ENCODE measurements at regions not wholly inside any gene's neighbourhood (a gene's known extent, or its start where the extent isn't known, plus 50 kb on each side); places are given as distances from the start of the nearest gene placed in this dataset.
A peak's percentile ranks its signal among the peaks of the same experiment; 100 is the strongest.

DNA sequence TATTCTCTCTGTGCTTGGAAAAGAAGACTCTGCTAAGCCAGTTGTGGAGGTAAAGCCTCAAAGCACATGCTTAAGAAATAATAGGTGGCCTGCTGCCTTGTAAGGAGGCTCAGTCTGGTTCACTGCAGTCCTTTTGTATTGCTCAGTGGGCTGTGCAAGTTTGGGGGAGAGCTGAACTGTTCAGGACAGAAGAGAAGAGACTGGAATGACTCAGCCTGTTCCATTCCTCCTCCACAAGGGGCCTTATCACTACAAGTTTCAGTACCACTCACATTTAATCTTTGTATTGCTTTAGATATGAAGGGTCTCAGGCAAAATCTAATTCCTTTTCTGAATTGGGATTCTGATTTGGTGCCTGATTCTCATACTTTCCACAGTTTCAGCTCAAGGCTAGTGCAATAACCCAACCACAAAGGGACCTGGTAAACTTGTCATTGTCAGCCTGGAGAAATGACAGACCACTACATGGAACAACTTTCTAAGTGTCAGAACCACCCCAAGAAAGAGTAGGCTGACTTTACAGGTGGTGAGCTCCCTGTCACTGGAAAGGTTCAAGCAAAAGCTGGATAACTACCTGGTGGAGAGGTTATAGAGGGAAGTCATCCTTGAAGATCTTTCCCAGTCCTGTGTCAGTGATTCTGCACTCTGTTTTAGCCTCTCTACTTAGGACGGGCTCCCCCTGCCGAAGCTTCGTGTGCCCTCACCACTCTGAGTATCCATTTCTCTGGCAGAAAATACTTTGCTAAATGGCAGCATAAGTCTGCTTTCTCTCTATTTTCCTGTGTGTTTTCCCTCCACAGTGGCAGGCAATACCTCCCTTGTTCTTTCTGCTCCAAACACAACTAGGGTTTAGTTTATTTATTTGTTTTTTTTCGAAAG, 162.9 kb upstream of the GJB5 start:
- Mint-ChIP-seq H3K9me3 (ENCODE audit: low read depth) (no peaks in the 10 kb centered on the region), H3K27me3 (peaks cover 68% of the 10 kb centered on the region), H3K4me1 (ENCODE audit: low read depth) (peaks cover 8% of the 10 kb centered on the region), H3K27ac (no peak overlapping the region), H3K4me3 (ENCODE audit: low read depth) (no peak overlapping the region), H3K36me3 (ENCODE audit: insufficient read depth) (no peaks in the 10 kb centered on the region)
- TF ChIP-seq, protein P1, sequence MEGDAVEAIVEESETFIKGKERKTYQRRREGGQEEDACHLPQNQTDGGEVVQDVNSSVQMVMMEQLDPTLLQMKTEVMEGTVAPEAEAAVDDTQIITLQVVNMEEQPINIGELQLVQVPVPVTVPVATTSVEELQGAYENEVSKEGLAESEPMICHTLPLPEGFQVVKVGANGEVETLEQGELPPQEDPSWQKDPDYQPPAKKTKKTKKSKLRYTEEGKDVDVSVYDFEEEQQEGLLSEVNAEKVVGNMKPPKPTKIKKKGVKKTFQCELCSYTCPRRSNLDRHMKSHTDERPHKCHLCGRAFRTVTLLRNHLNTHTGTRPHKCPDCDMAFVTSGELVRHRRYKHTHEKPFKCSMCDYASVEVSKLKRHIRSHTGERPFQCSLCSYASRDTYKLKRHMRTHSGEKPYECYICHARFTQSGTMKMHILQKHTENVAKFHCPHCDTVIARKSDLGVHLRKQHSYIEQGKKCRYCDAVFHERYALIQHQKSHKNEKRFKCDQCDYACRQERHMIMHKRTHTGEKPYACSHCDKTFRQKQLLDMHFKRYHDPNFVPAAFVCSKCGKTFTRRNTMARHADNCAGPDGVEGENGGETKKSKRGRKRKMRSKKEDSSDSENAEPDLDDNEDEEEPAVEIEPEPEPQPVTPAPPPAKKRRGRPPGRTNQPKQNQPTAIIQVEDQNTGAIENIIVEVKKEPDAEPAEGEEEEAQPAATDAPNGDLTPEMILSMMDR (IDR thresholded peaks at IDR 0.05; ENCODE audit: unreplicated experiment) = peak; percentile 11
- DNase-seq (ENCODE audit: low spot score, unreplicated experiment) = no peak

DNA sequence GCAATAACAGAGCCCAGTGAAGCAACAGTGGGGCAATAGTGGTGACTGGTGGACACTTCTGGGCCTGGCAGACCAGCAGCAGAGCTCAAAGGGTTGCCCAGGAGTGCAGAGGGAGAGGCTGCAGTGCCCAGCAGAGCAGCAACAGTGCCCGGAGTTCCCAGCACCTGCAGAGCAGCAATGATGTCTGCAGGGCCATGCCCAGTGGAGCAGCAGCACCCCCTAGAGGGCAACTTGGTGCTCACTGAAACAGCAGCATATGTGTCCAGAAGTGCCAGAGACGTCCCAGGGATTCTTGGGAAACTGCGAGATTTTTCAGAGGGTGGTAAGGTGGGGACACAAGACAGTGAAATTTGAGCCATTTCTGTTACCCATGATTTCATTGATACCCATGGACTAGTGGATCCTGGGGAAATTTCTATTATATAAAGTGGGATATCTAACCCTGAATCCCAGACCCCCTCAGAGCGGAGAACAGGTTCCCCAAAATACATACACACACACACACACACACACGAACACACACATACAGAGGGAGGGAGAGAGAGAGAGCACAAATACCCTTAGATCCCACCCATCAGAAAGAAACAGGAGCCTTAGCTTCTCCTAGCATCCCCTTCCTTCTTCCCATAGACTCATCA, 156.9 kb upstream of the GJB5 start:
- TF ChIP-seq, protein P1 (IDR thresholded peaks at IDR 0.05; ENCODE audit: unreplicated experiment) = peak; percentile 96
- peaks cover 8% of the 10 kb centered on the region for H3K4me1 Mint-ChIP-seq (ENCODE audit: low read depth)
- H3K4me3 Mint-ChIP-seq (ENCODE audit: low read depth) = no peak overlapping the region
- H3K27ac Mint-ChIP-seq = no peak overlapping the region
- H3K36me3 Mint-ChIP-seq (ENCODE audit: insufficient read depth) = no peaks in the 10 kb centered on the region
- DNase-seq (ENCODE audit: low spot score, unreplicated experiment) = peak; percentile 86
- no peaks in the 10 kb centered on the region for H3K9me3 Mint-ChIP-seq (ENCODE audit: low read depth)
- H3K27me3 Mint-ChIP-seq = peaks cover 69% of the 10 kb centered on the region

DNA sequence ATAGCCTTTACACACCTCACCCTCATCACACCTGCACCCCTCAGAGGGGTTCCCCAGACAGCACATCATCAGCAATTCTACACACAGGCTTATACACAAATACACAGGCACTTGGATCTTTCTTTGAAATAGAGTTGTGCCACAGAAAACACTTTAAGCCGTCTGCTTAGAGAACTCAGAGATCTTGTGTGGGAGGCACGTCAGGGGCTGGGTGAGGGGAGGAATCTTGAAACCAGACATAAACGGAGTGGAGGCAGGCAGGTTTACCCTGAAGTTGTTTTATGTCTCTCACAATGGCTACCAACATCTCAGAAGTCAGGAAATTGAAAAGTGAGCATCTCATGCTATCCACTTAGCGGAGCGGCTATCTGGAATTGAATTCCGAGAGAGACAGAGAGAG, 151.9 kb upstream of the GJB5 start:
- Mint-ChIP-seq H3K27ac (no peak overlapping the region), H3K36me3 (ENCODE audit: insufficient read depth) (no peaks in the 10 kb centered on the region), H3K4me1 (ENCODE audit: low read depth) (no peaks in the 10 kb centered on the region), H3K27me3 (peaks cover 67% of the 10 kb centered on the region), H3K9me3 (ENCODE audit: low read depth) (no peaks in the 10 kb centered on the region), H3K4me3 (ENCODE audit: low read depth) (no peak overlapping the region)
- DNase-seq (ENCODE audit: low spot score, unreplicated experiment) = no peak
- TF ChIP-seq, protein P1 (IDR thresholded peaks at IDR 0.05; ENCODE audit: unreplicated experiment) = no peak

DNA sequence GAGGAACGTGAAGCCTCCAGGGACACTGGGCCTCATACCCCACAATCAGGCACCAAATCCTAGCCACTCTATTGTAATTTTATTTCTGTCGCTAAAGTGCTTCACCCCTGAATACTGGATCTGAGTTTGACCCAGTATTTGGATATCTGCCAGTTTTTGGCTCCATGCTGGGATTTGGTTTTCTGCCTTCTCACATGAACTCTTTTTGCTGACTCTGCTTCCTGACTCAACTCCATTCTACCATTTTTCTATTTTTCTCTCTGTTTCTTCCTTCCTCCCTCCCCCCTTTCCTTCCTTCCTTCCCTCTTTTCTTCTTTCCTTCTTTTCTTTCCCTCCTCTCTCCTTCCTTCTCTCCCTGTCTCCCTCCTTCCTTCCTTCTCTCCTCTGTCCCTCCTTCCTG, 151.3 kb upstream of the GJB5 start:
- peaks cover 68% of the 10 kb centered on the region for H3K27me3 Mint-ChIP-seq
- TF ChIP-seq, protein P1 (IDR thresholded peaks at IDR 0.05; ENCODE audit: unreplicated experiment) = no peak
- DNase-seq (ENCODE audit: low spot score, unreplicated experiment) = no peak
- H3K27ac Mint-ChIP-seq = no peak overlapping the region
- no peaks in the 10 kb centered on the region for H3K4me1 Mint-ChIP-seq (ENCODE audit: low read depth)
- no peaks in the 10 kb centered on the region for H3K36me3 Mint-ChIP-seq (ENCODE audit: insufficient read depth)
- no peak overlapping the region for H3K4me3 Mint-ChIP-seq (ENCODE audit: low read depth)
- no peaks in the 10 kb centered on the region for H3K9me3 Mint-ChIP-seq (ENCODE audit: low read depth)

DNA sequence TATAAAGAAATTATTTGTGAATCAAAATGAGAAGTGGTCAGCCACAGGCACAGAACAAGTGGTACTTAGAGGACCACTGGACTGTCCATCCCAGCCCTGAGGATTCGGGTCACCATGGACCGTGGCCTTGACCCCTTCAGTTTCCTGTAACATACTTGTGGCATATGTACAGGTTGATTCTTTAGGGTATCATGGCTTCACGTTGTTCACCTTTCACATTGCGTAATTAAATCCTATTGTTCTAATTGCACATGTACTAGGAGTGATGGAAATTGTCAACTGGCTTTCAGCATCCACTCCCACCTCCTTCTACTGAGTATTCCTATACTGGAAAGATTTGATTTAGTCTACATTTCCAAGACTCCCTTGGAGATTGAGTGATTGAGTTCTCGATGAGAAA, 148.3 kb upstream of the GJB5 start:
- TF ChIP-seq, protein P1 (IDR thresholded peaks at IDR 0.05; ENCODE audit: unreplicated experiment) = no peak
- Mint-ChIP-seq H3K36me3 (ENCODE audit: insufficient read depth) (no peaks in the 10 kb centered on the region), H3K4me1 (ENCODE audit: low read depth) (peaks cover 7% of the 10 kb centered on the region), H3K4me3 (ENCODE audit: low read depth) (no peak overlapping the region), H3K9me3 (ENCODE audit: low read depth) (no peaks in the 10 kb centered on the region), H3K27me3 (peaks cover 58% of the 10 kb centered on the region), H3K27ac (no peak overlapping the region)
- DNase-seq (ENCODE audit: low spot score, unreplicated experiment) = no peak
